ENCODE measurements at regions not wholly inside any gene's neighbourhood (a gene's known extent, or its start where the extent isn't known, plus 50 kb on each side); places are given as distances from the start of the nearest gene placed in this dataset.

DNA sequence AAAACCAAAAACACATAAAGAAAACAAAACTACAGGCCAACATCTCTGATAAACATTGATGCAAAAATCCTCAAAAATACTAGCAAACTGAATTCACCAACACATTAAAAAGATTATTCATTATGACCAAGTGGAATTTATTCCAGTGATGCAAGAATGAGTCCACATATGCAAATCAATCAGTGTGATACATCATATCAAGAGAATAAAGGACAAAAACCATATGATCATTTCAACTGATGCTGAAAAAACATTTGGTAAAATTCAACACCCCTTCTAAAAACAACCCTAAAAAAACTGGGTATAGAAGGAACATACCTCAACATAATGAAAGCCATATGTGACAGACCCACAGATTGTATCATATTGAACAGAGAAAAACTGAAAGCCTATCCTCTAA is 265.6 kb upstream of the DCBLD2 start:
- H3K36me3 Mint-ChIP-seq, result no peaks in the 10 kb centered on the region
- no peak overlapping the region for H3K27ac Mint-ChIP-seq
- no peaks in the 10 kb centered on the region for H3K4me1 Mint-ChIP-seq (ENCODE audit: unreplicated experiment)
- no peaks in the 10 kb centered on the region for H3K9me3 Mint-ChIP-seq
- DNase-seq (ENCODE audit: extremely low spot score, unreplicated experiment), result no peak
- peaks cover 9% of the 10 kb centered on the region for H3K27me3 Mint-ChIP-seq
- no peak overlapping the region for H3K4me3 Mint-ChIP-seq
- TF ChIP-seq, protein P1, sequence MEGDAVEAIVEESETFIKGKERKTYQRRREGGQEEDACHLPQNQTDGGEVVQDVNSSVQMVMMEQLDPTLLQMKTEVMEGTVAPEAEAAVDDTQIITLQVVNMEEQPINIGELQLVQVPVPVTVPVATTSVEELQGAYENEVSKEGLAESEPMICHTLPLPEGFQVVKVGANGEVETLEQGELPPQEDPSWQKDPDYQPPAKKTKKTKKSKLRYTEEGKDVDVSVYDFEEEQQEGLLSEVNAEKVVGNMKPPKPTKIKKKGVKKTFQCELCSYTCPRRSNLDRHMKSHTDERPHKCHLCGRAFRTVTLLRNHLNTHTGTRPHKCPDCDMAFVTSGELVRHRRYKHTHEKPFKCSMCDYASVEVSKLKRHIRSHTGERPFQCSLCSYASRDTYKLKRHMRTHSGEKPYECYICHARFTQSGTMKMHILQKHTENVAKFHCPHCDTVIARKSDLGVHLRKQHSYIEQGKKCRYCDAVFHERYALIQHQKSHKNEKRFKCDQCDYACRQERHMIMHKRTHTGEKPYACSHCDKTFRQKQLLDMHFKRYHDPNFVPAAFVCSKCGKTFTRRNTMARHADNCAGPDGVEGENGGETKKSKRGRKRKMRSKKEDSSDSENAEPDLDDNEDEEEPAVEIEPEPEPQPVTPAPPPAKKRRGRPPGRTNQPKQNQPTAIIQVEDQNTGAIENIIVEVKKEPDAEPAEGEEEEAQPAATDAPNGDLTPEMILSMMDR (conservative IDR thresholded peaks at IDR 0.05), result no peak

DNA sequence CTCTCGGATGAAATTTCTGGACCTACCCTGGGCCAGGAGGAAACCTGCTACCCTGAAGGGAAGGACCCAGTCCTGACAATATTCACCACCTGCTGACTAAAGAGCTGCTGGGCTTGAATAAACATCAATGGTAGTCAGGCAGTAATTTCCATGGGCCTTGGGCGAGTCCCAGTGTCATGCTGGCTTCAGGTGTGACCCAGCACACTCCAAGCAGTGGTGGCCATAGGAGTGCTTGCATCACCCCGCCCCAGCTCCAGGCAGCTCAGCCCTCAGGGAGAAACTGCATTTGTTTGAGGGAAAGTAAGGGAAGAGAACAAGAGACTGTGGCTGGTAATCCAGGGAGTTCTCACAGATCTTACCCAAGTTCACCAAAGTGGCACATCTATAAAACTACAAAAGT is 261.8 kb upstream of the DCBLD2 start:
- Mint-ChIP-seq H3K4me3 (no peak overlapping the region), H3K27ac (no peak overlapping the region), H3K36me3 (no peaks in the 10 kb centered on the region), H3K27me3 (peaks cover 3% of the 10 kb centered on the region), H3K9me3 (no peaks in the 10 kb centered on the region), H3K4me1 (ENCODE audit: unreplicated experiment) (no peaks in the 10 kb centered on the region)
- TF ChIP-seq, protein P1 (conservative IDR thresholded peaks at IDR 0.05), result no peak
- DNase-seq (ENCODE audit: extremely low spot score, unreplicated experiment), result no peak

DNA sequence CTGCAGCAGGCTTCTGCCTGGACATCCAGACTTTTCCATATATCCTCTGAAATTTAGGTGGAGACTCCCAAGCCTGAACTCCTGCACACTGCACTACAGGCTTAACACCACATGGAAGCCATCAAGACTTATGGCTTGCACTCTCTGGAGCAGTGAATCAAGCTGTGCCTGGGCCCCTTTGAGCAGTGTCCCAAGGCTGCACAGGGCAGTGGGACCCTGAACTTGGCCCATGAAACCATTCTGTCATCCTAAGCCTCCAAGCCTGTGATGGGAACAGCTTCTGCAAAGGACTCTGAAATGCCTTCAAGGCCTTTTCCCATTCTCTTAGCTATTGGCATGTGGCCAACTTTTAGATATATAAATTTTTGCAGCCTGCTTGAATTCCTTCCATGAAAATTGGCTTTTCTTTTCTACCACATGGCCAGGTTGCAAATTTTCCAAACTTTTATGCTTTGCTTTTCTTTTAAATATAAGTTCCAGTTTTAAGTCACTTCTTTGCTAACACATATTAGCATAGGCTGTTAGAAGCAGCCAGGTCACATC is 257.8 kb upstream of the DCBLD2 start:
- Mint-ChIP-seq H3K36me3 (no peaks in the 10 kb centered on the region), H3K4me3 (no peak overlapping the region), H3K9me3 (no peaks in the 10 kb centered on the region), H3K4me1 (ENCODE audit: unreplicated experiment) (no peaks in the 10 kb centered on the region), H3K27me3 (peaks cover 3% of the 10 kb centered on the region), H3K27ac (no peak overlapping the region)
- no peak for DNase-seq (ENCODE audit: extremely low spot score, unreplicated experiment)
- TF ChIP-seq, protein P1 (conservative IDR thresholded peaks at IDR 0.05), result no peak

DNA sequence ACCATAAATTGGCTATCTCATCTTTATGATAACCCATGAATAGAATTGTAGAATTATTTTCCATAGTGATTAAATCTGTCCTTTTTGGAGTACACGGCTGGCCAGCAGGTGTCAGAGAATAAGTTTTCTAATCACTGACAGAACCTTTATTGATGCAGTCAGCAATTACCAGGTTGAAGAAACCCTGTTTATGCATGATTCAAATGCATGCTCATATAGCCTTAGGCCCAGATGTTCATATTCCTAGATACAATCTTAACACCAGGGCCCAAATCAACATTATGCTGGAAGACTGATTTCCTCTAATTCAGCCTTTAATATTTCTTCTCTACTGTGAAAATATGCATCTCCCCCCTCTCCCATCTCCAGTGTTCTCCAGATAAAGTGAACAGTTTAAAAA is 243.5 kb upstream of the DCBLD2 start:
- Mint-ChIP-seq H3K4me1 (ENCODE audit: unreplicated experiment) (no peaks in the 10 kb centered on the region), H3K4me3 (no peak overlapping the region), H3K36me3 (no peaks in the 10 kb centered on the region), H3K9me3 (no peaks in the 10 kb centered on the region), H3K27ac (no peak overlapping the region), H3K27me3 (no peaks in the 10 kb centered on the region)
- DNase-seq (ENCODE audit: extremely low spot score, unreplicated experiment), result no peak
- TF ChIP-seq, protein P1 (conservative IDR thresholded peaks at IDR 0.05), result no peak

DNA sequence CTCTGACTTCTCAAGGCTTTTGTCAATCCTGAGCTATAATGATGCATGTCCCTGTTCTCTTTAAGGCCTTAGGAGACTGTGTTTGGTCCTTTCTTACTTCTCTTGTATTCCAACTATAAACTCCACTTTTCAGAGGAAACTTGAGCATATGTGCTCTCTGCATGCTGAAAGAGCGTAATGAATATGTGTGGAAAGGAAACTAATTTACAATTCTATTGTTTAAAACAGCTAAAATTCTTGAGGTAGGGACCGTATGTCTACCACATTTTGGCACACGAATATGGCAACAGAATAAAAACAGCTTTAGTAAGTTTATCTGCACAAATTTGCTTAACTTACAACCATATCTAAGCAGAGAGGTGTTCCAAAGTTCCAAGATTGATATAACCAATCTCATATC is 242.0 kb upstream of the DCBLD2 start:
- no peaks in the 10 kb centered on the region for H3K36me3 Mint-ChIP-seq
- no peak for DNase-seq (ENCODE audit: extremely low spot score, unreplicated experiment)
- TF ChIP-seq, protein P1 (conservative IDR thresholded peaks at IDR 0.05), result no peak
- no peaks in the 10 kb centered on the region for H3K9me3 Mint-ChIP-seq
- no peak overlapping the region for H3K27ac Mint-ChIP-seq
- H3K27me3 Mint-ChIP-seq, result no peaks in the 10 kb centered on the region
- H3K4me3 Mint-ChIP-seq, result no peak overlapping the region
- no peaks in the 10 kb centered on the region for H3K4me1 Mint-ChIP-seq (ENCODE audit: unreplicated experiment)

DNA sequence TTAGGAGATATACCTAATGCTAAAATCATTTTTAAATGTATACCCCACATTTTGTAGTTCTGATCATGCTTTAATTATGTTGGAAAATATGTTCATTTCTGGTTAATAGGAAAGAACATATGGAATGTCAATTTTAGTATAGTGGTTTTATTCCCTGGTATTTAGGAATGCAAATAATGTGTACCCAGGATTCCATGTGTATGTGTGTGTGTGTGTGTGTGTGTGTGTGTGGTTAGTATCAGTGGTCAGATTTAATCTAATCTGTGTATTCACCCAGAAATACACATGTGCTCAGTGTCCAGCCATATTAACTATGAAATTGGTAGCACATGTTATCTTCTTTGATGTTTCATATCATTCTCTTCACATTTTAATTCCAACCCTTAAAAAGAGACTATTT is 233.5 kb upstream of the DCBLD2 start:
- Mint-ChIP-seq H3K4me1 (ENCODE audit: unreplicated experiment) (no peaks in the 10 kb centered on the region), H3K4me3 (no peak overlapping the region), H3K9me3 (no peaks in the 10 kb centered on the region), H3K27ac (no peak overlapping the region), H3K36me3 (no peaks in the 10 kb centered on the region), H3K27me3 (no peaks in the 10 kb centered on the region)
- DNase-seq (ENCODE audit: extremely low spot score, unreplicated experiment), result no peak
- TF ChIP-seq, protein P1 (conservative IDR thresholded peaks at IDR 0.05), result no peak

All from type B pancreatic cell (in vitro differentiated cells).